Upper lobe of left lung (tissue), 4 donors: ENCODE measurements at regions not wholly inside any gene's neighbourhood (a gene's known extent, or its start where the extent isn't known, plus 50 kb on each side); places are given as distances from the start of the nearest gene placed in this dataset.

Source experiments
- CTCF ChIP-seq, 6 experiments: fragments of 450-650 bp in 4 of 6; fragments of 200-600 bp in 2 of 6; sonication (generic) in 2 of 6; IDR thresholded peaks; one replicate each; pipeline ENCODE4 v1.5.1; 2016 to 2019; ENCODE audit warnings: antibody characterized with exemption in 6 of 6
- POLR2A ChIP-seq, 4 donors: fragments of 450-650 bp; IDR thresholded peaks; one replicate each; pipeline ENCODE4 v1.5.1; 2016 to 2017; ENCODE audit warnings: antibody characterized with exemption in 4 of 4, mild to moderate bottlenecking in 2 of 4

GRCh38 chr21:16592381-16592780 is 862.6 kb downstream of the USP25 start:
- no peak for TF ChIP-seq CTCF (IDR thresholded peaks at IDR 0.05)
- no peak for TF ChIP-seq POLR2A (IDR thresholded peaks at IDR 0.05)
